ENCODE measurements at regions not wholly inside any gene's neighbourhood (a gene's known extent, or its start where the extent isn't known, plus 50 kb on each side); places are given as distances from the start of the nearest gene placed in this dataset.

DNA sequence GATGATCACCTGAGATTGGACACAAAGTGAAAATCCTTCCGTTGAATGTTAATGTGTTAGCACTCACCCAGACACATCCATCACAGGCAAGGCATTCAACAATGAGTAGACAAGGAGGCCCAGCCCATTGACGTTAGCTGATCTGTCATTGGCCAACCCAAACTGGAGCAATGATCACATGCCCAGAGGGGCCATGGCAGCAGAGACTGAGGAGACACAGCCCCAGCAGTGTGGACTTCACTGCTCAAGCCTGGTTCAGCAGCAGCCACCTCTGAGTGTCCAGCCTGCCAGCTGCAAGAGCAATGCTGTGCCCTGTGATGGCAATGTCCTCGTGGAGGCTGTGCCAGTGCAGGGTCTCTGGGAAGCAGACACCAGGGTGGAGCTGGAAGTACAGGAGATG is 622.2 kb downstream of the AACS start (continued):
- TF ChIP-seq, protein P1, sequence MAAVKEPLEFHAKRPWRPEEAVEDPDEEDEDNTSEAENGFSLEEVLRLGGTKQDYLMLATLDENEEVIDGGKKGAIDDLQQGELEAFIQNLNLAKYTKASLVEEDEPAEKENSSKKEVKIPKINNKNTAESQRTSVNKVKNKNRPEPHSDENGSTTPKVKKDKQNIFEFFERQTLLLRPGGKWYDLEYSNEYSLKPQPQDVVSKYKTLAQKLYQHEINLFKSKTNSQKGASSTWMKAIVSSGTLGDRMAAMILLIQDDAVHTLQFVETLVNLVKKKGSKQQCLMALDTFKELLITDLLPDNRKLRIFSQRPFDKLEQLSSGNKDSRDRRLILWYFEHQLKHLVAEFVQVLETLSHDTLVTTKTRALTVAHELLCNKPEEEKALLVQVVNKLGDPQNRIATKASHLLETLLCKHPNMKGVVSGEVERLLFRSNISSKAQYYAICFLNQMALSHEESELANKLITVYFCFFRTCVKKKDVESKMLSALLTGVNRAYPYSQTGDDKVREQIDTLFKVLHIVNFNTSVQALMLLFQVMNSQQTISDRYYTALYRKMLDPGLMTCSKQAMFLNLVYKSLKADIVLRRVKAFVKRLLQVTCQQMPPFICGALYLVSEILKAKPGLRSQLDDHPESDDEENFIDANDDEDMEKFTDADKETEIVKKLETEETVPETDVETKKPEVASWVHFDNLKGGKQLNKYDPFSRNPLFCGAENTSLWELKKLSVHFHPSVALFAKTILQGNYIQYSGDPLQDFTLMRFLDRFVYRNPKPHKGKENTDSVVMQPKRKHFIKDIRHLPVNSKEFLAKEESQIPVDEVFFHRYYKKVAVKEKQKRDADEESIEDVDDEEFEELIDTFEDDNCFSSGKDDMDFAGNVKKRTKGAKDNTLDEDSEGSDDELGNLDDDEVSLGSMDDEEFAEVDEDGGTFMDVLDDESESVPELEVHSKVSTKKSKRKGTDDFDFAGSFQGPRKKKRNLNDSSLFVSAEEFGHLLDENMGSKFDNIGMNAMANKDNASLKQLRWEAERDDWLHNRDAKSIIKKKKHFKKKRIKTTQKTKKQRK (IDR thresholded peaks at IDR 0.05; ENCODE audit: low read depth, low read length) = no peak
- no peak for TF ChIP-seq RB1 (IDR thresholded peaks at IDR 0.05; ENCODE audit: borderline replicate concordance)
- TF ChIP-seq NR2F1 (conservative IDR thresholded peaks at IDR 0.05) = no peak

DNA sequence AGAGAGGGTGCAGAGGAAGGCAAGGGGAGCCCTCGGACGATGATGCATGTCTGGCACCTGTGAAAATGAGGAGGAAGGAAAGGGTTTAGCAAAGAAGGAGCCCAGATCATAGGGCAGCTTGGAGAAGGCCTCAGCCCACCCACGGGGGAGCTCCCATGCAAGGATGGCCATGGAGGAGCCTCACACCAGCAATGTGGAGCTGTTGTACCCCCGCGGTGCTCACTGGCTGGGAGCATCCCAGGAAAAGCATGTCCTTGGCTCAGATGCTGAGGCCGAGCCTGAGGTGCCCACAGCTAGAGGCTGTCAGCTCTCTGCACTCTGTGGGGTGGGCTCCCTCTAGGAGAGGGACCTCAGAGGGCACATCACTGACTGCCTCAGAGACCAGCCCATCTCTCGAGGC is 622.6 kb downstream of the AACS start:
- H3K4me1 ChIP-seq (ENCODE audit: control insufficient read depth, insufficient read depth, low read length) = no peaks in the 10 kb centered on the region
- DNase-seq (ENCODE audit: low read depth, low spot score) (no peak), ATAC-seq (no peak), FAIRE-seq (no peak)
- H3K27ac ChIP-seq (ENCODE audit: control insufficient read depth, insufficient read depth) = no peak overlapping the region
- in situ Hi-C loops (cut with MboI) (no loop called here), intact Hi-C loops (cut with micrococcal nuclease; ENCODE audit: unreplicated experiment) (loop anchor here (10.0 kb wide), 1 partner anchor 503 kb away; the partner anchor contains the start of gene TMEM132B)
- H3K4me3 ChIP-seq = no peak overlapping the region
- no TSS peak for BruUV-seq (replicated peaks)
- SMC1A ChIA-PET (ENCODE audit: uncharacterized antibody, unreplicated experiment) = no interaction called here
- H3K9me3 ChIP-seq (replicated peaks; ENCODE audit: control insufficient read depth, insufficient read depth, low read length) = no peaks in the 10 kb centered on the region
- H3K27me3 ChIP-seq (replicated peaks in 1 of 2; ENCODE audit: control insufficient read depth in 2 of 2, insufficient read depth in 2 of 2, low read length in 1 of 2) = no peaks in the 10 kb centered on the region
- POLR2A ChIA-PET = no interaction called here
- no peak overlapping the region for H3K4me2 ChIP-seq (ENCODE audit: control insufficient read depth, insufficient read depth)
- 32% methylated on average over 5 of the region's 7 CpGs for WGBS (ENCODE audit: insufficient coverage, insufficient replicate concordance, low lambda C conversion rate, missing lambda C conversion rate)
- no peak for TF ChIP-seq ZSCAN29 (IDR thresholded peaks at IDR 0.05)
- TF ChIP-seq HDAC6 (IDR thresholded peaks at IDR 0.05; ENCODE audit: unreplicated experiment) = no peak
- TF ChIP-seq, protein P2, sequence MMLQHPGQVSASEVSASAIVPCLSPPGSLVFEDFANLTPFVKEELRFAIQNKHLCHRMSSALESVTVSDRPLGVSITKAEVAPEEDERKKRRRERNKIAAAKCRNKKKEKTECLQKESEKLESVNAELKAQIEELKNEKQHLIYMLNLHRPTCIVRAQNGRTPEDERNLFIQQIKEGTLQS (IDR thresholded peaks at IDR 0.05; ENCODE audit: borderline replicate concordance, extremely low read depth, low read depth, low read length) = no peak
- TF ChIP-seq KDM1A (IDR thresholded peaks at IDR 0.05; ENCODE audit: borderline replicate concordance) = no peak
- no peak for TF ChIP-seq PML (IDR thresholded peaks at IDR 0.05; ENCODE audit: low read length)
- no peak for TF ChIP-seq SMAD1 (IDR thresholded peaks at IDR 0.05; ENCODE audit: low read depth, partially characterized antibody)
- no peaks in the 10 kb centered on the region for H3K36me3 ChIP-seq (ENCODE audit: control insufficient read depth in 2 of 2, insufficient read depth in 2 of 2, low read length in 1 of 2)
- no peaks in the 10 kb centered on the region for H3K79me2 ChIP-seq (ENCODE audit: control insufficient read depth, insufficient read depth, low read length)
- RAD21 ChIA-PET (ENCODE audit: unreplicated experiment) = no interaction called here
- H3K9ac ChIP-seq (ENCODE audit: control insufficient read depth, insufficient read depth, low read length) = no peak overlapping the region
- no peaks in the 10 kb centered on the region for H4K20me1 ChIP-seq (ENCODE audit: control insufficient read depth, insufficient read depth)
- H2AFZ ChIP-seq (ENCODE audit: control insufficient read depth, low read depth, low read length) = no peak overlapping the region
- CTCF ChIA-PET = interaction anchor here (1.5 kb wide), 1 partner anchor 156 kb away, joined by 3 read pairs; no protein-coding TSS in a partner anchor
